IPS-18a (cell line): ENCODE measurements at regions not wholly inside any gene's neighbourhood (a gene's known extent, or its start where the extent isn't known, plus 50 kb on each side); places are given as distances from the start of the nearest gene placed in this dataset.

ENCODE experiments used
- H3K27ac ChIP-seq: one replicate; pipeline ENCODE4 v1.5.1; 2013; ENCODE audit warnings: low read length
- H3K27me3 ChIP-seq: one replicate; pipeline ENCODE4 v1.6.1; 2013; ENCODE audit warnings: mild to moderate bottlenecking, low read length; ENCODE audit not compliant: control insufficient read depth, insufficient read depth
- H3K36me3 ChIP-seq: one replicate; pipeline ENCODE4 v1.6.1; 2013; ENCODE audit warnings: low read depth, low read length; ENCODE audit not compliant: control insufficient read depth
- H3K4me1 ChIP-seq: one replicate; pipeline ENCODE4 v1.6.1; 2013; ENCODE audit warnings: low read depth, low read length; ENCODE audit not compliant: control insufficient read depth
- H3K4me3 ChIP-seq: one replicate; pipeline ENCODE4 v1.5.1; 2013; ENCODE audit warnings: low read length
- H3K9ac ChIP-seq: one replicate; pipeline ENCODE4 v1.6.1; 2013; ENCODE audit warnings: mild to moderate bottlenecking, low read length, moderate library complexity
- H3K9me3 ChIP-seq: one replicate; pipeline ENCODE4 v1.6.1; 2013; ENCODE audit warnings: low read depth, low read length; ENCODE audit not compliant: control insufficient read depth

- H3K4me3 ChIP-seq = no peak overlapping the region
- H3K36me3 ChIP-seq = no peaks in the 10 kb centered on the region
- H3K9ac ChIP-seq = no peak overlapping the region
- H3K27ac ChIP-seq = no peak overlapping the region
- H3K9me3 ChIP-seq = peaks cover 59% of the 10 kb centered on the region
- no peaks in the 10 kb centered on the region for H3K4me1 ChIP-seq
- H3K27me3 ChIP-seq = no peaks in the 10 kb centered on the region
Measured at GRCh38 chr11:55172734-55173415, 89.1 kb upstream of the TRIM48 start.
